DMS114 treated with DMSO at 0.1 percent for 48 hours (cell line): ENCODE measurements at regions not wholly inside any gene's neighbourhood (a gene's known extent, or its start where the extent isn't known, plus 50 kb on each side); places are given as distances from the start of the nearest gene placed in this dataset.
"Not testable (repeated sequence)": the region's sequence is repeated elsewhere in the genome, so short reads cannot be mapped to it uniquely, and the experiment has no call there.

Experiments
- DNase-seq: peaks from one replicate; lab custom pipeline; 2025; ENCODE audit not compliant: unreplicated experiment; lab: John Stamatoyannopoulos, UW

- no peak for DNase-seq
Observed at GRCh38 chr10:7070950-7071349, 339.9 kb downstream of the SFMBT2 start.

DNA sequence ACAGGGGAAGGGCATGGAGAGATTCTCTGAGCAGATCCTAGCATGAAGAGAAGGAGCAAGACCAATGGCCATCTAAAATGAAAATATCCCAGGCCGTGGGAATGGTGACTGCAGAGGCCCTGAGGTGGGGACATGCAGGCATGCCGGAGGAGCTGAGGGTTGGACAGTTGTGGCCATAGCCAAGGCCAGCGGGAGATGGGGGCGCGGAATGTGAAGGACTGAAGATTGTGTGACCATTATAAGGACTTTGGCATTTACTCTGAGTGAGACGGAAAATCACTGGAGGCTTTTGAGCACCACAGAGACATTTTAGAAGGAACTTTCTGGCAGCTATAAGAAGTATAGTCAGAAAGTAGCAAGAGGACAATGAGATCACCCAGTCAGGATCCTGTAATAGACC lies 341.1 kb downstream of the SFMBT2 start:
- no peak for DNase-seq

- no peak for DNase-seq
Observed at GRCh38 chr10:7056216-7056615, 354.6 kb downstream of the SFMBT2 start.

DNA sequence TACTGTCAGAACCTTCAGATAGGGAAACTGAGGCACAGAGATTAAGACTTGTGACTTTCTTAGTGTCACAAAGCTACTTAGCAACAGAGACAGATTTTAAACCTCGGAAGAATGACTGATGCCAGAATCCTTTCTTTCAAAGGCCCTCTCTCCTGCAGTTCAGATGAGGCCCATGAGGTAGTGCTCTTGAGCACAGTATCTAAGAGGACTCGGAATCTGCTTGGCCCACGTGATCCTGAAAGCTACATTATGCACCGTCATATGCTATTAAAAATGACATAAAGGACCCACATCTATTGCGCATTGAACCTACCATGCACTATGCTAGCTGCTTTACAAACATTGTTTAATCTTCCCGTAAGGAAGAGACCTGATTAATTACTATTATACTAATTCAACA lies 355.9 kb downstream of the SFMBT2 start:
- DNase-seq: no peak

DNA sequence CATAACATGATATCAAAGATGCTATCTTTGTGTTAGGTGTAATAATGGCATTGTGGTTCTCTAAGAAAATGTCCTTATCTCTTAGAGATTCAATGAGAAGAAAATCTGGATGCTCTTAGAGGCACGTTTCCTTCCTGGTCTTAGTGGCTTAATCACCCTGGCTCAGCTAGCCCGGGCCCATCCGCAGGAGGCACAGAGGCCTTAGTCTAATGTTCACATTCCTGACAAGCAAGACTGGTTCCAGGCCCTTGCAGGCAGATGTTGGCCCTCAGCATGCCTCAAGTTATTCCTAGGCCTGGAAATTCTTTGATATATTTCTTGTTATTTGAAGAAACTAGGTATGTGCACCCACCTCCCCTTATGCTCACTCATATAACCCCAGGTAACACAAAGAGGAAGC lies 357.6 kb downstream of the SFMBT2 start:
- DNase-seq: no peak

DNA sequence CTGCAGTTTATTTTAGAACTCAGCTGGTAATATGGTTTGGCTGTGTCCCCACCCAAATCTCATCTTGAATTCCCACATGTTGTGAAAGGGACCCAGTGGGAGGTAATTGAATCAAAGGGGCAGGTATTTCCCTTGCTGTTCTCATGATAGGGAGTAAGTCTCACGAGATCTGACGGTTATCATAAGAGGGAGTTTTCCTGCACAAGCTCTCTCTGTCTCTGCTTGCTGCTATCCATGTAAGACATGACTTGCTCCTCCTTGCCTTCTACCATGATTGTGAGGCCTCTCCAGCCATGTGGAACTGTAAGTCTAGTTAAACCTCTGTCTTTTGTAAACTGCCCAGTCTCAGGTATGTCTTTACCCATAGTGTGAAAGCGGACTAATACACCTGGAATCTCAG lies 360.8 kb downstream of the SFMBT2 start:
- not testable (repeated sequence) for DNase-seq

DNA sequence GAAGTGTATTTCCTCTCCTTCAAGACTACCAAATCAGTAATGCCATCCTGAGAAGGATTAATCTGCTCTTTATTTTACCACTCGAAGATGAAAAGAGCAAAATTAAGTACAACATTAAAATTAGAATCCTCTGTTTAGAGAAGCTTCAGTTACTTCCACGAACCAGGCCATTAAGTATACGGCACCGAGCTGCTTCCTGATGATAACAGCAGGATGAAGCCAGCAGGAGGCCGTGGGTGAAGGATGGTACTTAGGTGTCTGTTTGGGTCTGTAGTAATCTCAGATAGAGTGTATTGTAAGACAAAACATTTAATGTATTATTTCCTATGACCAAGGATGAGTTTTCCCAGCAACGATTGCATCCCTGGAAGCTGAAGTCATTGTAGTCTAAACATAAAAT lies 362.8 kb downstream of the SFMBT2 start:
- DNase-seq: no peak

- DNase-seq: no peak
Observed at GRCh38 chr10:7046615-7047014, 364.2 kb downstream of the SFMBT2 start.

- no peak for DNase-seq
Observed at GRCh38 chr10:7045891-7046599, 364.8 kb downstream of the SFMBT2 start.

GRCh38 chr10:7043055-7043653 lies 367.7 kb downstream of the SFMBT2 start:
- DNase-seq: no peak

DNA sequence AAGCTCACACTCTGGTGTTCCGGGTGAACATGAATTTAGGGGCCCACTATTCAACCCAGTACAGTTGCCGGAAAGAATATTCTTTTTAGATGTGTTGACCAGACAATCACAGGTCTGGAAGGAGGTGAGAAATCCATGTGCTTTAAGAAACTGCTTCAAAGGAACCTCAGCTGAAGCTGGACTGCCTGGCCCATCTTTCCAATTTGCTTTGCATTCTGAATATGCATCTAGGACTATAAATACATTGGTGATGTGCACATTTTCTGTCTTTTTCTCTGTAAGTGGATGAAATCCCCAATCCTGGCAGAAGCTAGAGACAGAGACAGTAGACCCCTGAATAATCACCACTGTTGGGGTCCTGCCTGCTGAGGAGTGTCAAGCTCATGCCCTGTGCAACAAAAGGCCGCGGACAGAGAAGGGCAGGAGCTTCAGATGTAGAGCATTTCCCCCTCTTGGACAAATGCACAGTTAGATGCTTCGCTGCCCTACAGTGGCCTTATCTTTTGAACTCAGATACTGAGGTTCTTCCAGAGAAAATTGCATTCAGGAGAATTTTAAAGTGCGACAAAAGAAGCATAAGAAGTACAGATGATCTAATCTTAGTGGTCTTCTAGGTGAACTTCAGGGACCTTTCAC lies 368.3 kb downstream of the SFMBT2 start:
- no peak for DNase-seq

DNA sequence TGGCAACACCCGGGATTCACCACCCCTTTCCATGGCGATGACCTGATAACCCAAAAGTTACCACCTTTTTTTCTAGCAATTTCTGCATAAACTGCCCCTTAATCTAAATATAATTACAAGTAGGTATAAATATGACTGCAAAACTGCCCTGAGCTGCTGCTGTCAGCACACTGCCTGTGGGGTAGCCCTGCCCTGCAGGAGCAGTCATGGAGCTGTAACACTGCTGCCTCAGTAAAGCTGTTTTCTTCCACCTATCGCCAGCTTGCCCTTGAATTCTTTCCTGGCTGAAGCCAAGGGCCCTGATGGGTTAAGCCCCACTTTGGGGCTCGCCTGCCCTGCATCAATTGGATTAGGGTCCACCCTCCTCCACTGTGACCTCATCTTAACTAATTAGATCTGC lies 368.8 kb downstream of the SFMBT2 start:
- DNase-seq: no peak

DNA sequence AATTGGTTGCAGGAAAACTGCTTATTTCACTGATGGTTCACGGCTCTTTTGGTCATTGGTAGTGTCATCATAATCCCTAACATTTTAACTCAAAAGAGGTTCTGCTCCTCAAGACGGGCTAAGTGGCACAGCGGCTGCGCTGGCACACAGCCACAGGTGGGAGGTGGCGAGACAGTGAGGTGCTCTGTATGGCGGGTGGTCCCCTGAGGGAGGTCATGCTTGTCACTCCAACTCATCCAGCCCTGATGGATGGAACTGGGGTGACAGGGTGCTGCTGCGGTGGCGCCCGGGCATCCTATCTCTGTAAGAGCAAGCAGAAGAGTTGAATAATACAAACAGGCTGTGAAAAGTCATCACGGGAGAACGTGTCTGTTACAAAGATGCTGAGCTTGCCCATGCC lies 370.2 kb downstream of the SFMBT2 start:
- DNase-seq: no peak

DNA sequence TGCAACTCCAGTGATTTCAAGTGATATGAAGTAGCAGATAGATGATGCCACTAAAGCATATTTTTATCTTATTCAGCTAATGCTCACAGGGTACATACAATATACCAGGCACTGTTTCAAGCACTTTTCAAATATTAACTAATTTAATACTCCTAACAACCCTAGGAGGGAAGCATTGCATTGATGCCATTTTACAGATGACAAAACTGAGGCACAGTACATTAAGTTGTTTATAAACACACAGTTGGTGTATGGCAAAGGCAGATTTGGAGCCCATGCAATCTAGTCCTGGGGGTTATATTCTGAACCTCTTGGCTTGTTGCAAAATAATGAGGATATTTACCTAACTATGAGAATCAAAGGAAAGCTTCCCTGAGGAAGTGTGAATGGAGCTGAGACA lies 371.0 kb downstream of the SFMBT2 start:
- DNase-seq: no peak

DNA sequence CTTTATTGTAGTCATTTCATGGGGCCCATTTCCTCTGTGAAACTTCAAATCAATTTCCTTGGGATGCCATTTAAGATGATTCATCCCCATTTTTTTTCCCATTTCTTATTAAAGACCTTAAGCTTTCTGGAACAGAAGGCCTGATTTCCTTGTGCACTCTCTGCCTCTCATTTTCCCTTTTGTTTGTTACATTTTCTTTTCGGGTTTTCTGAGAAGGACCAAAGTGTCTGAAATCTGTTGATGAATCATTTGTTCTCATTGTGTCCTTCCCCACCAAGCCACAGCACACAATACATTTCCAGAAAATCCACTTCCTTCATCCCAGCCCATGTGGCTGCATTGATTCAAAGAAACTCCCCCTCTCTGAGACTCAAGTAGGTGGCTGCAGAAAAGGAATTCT lies 372.4 kb downstream of the SFMBT2 start:
- DNase-seq: no peak

DNA sequence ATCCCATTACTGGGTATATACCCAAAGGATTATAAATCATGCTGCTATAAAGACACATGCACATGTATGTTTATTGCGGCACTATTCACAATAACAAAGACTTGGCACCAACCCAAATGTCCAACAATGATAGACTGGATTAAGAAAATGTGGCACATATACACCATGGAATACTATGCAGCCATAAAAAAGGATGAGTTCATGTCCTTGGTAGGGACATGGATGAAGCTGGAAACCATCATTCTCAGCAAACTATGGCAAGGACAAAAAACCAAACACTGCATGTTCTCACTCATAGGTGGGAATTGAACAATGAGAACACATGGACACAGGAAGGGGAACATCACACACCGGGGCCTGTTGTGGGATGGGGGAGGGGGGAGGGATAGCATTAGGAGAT lies 373.4 kb downstream of the SFMBT2 start:
- not testable (repeated sequence) for DNase-seq

- no peak for DNase-seq
Observed at GRCh38 chr10:7036951-7037350, 373.9 kb downstream of the SFMBT2 start.

DNA sequence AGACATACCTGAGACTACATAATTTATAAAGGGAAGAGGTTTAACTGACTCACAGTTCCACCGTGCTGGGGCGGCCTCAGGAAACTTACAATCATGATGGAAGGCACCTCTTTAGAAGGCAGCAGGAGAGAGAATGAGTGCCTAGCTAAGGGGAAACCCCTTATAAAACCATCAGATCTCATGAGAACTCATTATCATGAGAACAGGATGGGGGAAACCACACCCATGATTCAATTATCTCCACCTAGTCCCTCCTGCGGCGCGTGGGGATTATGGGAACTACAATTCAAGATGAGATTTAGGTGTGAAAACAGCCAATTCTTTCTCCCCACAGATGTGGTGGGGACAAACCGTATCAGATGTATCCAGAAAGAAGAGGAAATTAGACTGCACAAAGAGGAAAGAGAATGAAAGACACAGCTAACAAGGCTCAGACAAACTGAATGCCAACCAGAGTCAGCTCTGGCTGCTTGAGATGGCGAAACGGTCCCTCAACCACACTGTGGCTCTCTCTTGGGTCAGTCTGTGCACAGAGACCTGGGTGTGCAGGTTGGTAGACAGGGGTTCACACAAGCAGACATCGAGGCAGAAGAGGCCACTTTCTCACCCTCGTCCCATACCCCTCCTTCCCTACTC lies 375.6 kb downstream of the SFMBT2 start:
- no peak for DNase-seq

- no peak for DNase-seq
Observed at GRCh38 chr10:7033031-7033430, 377.8 kb downstream of the SFMBT2 start.

DNA sequence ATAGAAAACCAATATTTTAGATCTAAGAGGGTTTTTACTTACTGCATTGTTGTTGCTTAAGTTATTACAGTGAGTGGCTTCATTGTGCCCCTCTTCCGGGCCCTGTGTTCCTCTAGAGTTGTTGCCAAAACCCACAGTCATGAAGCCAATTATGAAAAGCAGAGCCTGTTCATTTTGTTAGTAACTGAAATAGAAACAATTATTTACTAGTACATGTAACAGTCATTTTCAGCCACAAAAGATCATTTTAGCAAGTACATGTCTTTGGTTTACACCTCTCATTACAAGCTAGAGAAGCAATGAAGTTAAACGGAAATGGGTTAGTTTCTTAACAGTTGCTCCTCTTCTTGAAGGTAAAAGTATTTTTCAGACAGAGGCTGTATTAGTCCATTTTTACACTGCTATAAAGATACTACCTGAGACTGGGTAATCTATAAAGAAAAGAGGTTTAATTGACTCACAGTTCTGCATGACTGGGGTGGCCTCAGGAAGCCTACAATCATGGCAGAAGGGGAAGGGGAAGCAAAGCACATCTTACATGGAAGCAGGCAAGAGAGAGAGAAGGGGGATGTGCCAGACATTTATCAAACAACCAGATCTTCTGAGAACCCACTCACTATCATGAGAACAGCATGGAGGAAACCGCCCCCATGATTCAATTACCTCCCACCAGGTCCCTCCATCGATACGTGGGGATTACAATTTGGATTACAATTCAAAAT lies 380.5 kb downstream of the SFMBT2 start:
- DNase-seq: no peak

DNA sequence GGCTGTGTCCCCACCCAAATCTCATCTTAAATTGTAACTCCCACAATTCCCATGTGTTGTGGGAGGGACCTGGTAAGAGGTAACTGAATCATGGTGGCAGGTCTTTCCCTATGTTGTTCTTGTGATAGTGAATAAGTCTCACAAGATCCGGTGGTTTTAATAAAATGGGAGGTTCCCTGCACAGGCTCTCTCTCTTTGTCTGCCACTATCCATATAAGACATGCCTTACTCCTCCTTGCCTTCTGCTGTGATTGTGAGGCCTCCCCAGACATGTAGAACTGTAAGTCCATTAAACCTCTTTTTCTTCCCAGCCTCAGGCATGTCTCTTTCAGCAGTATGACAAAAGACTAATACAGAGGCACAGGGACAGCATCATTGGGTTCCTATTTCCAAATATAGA lies 381.2 kb downstream of the SFMBT2 start:
- no peak for DNase-seq

DNA sequence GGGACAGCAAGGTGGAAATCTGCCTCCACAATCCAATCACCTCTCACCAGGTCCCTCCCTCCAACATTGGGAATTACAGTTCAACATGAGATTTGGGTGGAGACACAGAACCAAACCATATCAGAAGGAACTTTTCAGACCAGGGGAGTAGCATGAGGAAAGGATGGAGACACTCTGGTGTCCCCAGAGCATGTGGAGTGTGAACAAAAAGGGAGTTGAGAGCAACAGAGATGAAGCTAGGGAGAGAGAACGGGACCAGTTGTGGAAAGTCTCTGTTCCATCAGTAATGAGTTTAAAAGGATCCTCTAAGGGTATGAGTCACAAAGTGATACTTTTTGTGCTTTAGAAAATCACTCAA lies 382.0 kb downstream of the SFMBT2 start:
- no peak for DNase-seq
